ENCODE measurements at regions not wholly inside any gene's neighbourhood (a gene's known extent, or its start where the extent isn't known, plus 50 kb on each side); places are given as distances from the start of the nearest gene placed in this dataset.

DNA sequence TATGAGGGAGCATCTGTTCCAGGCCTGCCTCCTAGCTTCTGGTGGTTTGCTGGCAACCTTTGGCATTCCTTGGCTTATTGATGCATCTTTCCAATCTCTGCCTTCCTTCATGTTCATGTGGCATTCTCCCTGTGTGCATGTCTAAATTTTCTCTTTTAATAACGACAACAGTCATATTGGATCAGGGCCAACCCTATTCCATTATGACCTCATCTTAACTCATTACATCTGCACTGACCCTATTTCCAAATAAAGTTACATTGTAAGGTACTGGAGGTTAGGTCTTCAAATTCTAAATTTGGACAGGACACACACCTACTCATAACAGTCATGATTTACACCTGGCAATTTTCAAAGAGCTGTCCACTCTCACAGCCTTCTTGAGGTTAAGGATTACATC lies 117.2 kb upstream of the FGGY start:
- no peak for TF ChIP-seq TCF7L2 (IDR thresholded peaks at IDR 0.05; ENCODE audit: low read depth, low read length)
- TF ChIP-seq POLR2AphosphoS5 (IDR thresholded peaks at IDR 0.05; ENCODE audit: low read depth, low read length), result no peak
- TF ChIP-seq SIN3A (IDR thresholded peaks at IDR 0.05; ENCODE audit: borderline replicate concordance, insufficient read depth, low read depth, low read length), result no peak
- TF ChIP-seq, protein P1, sequence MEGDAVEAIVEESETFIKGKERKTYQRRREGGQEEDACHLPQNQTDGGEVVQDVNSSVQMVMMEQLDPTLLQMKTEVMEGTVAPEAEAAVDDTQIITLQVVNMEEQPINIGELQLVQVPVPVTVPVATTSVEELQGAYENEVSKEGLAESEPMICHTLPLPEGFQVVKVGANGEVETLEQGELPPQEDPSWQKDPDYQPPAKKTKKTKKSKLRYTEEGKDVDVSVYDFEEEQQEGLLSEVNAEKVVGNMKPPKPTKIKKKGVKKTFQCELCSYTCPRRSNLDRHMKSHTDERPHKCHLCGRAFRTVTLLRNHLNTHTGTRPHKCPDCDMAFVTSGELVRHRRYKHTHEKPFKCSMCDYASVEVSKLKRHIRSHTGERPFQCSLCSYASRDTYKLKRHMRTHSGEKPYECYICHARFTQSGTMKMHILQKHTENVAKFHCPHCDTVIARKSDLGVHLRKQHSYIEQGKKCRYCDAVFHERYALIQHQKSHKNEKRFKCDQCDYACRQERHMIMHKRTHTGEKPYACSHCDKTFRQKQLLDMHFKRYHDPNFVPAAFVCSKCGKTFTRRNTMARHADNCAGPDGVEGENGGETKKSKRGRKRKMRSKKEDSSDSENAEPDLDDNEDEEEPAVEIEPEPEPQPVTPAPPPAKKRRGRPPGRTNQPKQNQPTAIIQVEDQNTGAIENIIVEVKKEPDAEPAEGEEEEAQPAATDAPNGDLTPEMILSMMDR (IDR thresholded peaks at IDR 0.05), result no peak
- TF ChIP-seq, protein P2, sequence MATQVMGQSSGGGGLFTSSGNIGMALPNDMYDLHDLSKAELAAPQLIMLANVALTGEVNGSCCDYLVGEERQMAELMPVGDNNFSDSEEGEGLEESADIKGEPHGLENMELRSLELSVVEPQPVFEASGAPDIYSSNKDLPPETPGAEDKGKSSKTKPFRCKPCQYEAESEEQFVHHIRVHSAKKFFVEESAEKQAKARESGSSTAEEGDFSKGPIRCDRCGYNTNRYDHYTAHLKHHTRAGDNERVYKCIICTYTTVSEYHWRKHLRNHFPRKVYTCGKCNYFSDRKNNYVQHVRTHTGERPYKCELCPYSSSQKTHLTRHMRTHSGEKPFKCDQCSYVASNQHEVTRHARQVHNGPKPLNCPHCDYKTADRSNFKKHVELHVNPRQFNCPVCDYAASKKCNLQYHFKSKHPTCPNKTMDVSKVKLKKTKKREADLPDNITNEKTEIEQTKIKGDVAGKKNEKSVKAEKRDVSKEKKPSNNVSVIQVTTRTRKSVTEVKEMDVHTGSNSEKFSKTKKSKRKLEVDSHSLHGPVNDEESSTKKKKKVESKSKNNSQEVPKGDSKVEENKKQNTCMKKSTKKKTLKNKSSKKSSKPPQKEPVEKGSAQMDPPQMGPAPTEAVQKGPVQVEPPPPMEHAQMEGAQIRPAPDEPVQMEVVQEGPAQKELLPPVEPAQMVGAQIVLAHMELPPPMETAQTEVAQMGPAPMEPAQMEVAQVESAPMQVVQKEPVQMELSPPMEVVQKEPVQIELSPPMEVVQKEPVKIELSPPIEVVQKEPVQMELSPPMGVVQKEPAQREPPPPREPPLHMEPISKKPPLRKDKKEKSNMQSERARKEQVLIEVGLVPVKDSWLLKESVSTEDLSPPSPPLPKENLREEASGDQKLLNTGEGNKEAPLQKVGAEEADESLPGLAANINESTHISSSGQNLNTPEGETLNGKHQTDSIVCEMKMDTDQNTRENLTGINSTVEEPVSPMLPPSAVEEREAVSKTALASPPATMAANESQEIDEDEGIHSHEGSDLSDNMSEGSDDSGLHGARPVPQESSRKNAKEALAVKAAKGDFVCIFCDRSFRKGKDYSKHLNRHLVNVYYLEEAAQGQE (IDR thresholded peaks at IDR 0.05; ENCODE audit: insufficient read depth in 1 of 2, low read depth in 2 of 2, low read length in 1 of 2), result no peak
- CTCF ChIA-PET, result no interaction called here
- no peak overlapping the region for H3K27ac ChIP-seq (ENCODE audit: low read length)
- H3K27me3 ChIP-seq (ENCODE audit: control insufficient read depth, insufficient read depth, low read length), result no peaks in the 10 kb centered on the region
- intact Hi-C loops (cut with micrococcal nuclease; ENCODE audit: unreplicated experiment) (no loop called here), in situ Hi-C loops (cut with HindIII; ENCODE audit: low pct_unique_long_range_greater_than_20kb, low sequenced_read_pairs) (no loop called here)
- no peaks in the 10 kb centered on the region for H3K9me3 ChIP-seq (ENCODE audit: control insufficient read depth, insufficient read depth, low read depth, low read length)
- no peaks in the 10 kb centered on the region for H3K36me3 ChIP-seq (ENCODE audit: control insufficient read depth, insufficient read depth, low read length)
- BruUV-seq (replicated peaks), result no TSS peak
- no peaks in the 10 kb centered on the region for H3K4me1 ChIP-seq (ENCODE audit: control insufficient read depth, insufficient read depth, low read length)
- no peak for DNase-seq (ENCODE audit: low read depth, low spot score)
- no peak for ATAC-seq
- POLR2A ChIA-PET, result no interaction called here
- H3K4me3 ChIP-seq (ENCODE audit: low read depth in 2 of 2, low read length in 2 of 2), result no peak overlapping the region

DNA sequence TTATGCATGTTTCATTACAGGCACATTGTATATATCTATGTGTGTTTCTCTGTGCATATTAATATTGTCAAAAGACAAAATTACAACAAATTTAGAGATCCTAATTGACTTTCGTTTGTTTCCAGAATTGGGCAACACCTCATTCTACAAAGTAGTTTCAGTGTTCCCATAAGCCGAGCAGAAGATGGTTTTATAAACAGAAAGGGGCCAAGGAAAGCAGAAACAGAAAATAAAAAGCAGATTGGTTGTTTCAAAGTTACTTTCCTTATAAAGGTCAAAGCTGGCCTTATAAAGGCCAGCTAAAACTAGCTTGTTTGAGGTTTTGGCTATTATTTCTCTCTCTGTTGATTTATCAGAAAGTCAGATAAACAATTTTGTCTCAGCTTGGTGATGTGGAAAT lies 116.2 kb upstream of the FGGY start:
- TF ChIP-seq, protein P1 (IDR thresholded peaks at IDR 0.05), result no peak
- TF ChIP-seq SIN3A (IDR thresholded peaks at IDR 0.05; ENCODE audit: borderline replicate concordance, insufficient read depth, low read depth, low read length), result no peak
- TF ChIP-seq, protein P2 (IDR thresholded peaks at IDR 0.05; ENCODE audit: insufficient read depth in 1 of 2, low read depth in 2 of 2, low read length in 1 of 2), result no peak
- TF ChIP-seq TCF7L2 (IDR thresholded peaks at IDR 0.05; ENCODE audit: low read depth, low read length), result no peak
- TF ChIP-seq POLR2AphosphoS5 (IDR thresholded peaks at IDR 0.05; ENCODE audit: low read depth, low read length), result no peak
- Histone ChIP-seq H3K27me3 (ENCODE audit: control insufficient read depth, insufficient read depth, low read length) (no peaks in the 10 kb centered on the region), H3K36me3 (ENCODE audit: control insufficient read depth, insufficient read depth, low read length) (no peaks in the 10 kb centered on the region), H3K27ac (ENCODE audit: low read length) (no peak overlapping the region), H3K4me3 (ENCODE audit: low read depth in 2 of 2, low read length in 2 of 2) (no peak overlapping the region), H3K9me3 (ENCODE audit: control insufficient read depth, insufficient read depth, low read depth, low read length) (no peaks in the 10 kb centered on the region), H3K4me1 (ENCODE audit: control insufficient read depth, insufficient read depth, low read length) (no peaks in the 10 kb centered on the region)
- DNase-seq (ENCODE audit: low read depth, low spot score) (no peak), ATAC-seq (no peak)
- POLR2A ChIA-PET, result no interaction called here
- BruUV-seq (replicated peaks), result no TSS peak
- in situ Hi-C loops (cut with HindIII; ENCODE audit: low pct_unique_long_range_greater_than_20kb, low sequenced_read_pairs), result no loop called here
- intact Hi-C loops (cut with micrococcal nuclease; ENCODE audit: unreplicated experiment), result no loop called here
- CTCF ChIA-PET, result no interaction called here
